ENCODE measurements at regions not wholly inside any gene's neighbourhood (a gene's known extent, or its start where the extent isn't known, plus 50 kb on each side); places are given as distances from the start of the nearest gene placed in this dataset.

- ATAC-seq = no peak
- intact Hi-C loops (cut with DNase I, micrococcal nuclease) = no loop called here
- Histone ChIP-seq H3K4me1 (ENCODE audit: low read depth) (no peaks in the 10 kb centered on the region), H3K9me3 (peaks cover 7% of the 10 kb centered on the region), H3K4me3 (no peak overlapping the region), H3K36me3 (ENCODE audit: low read depth) (no peaks in the 10 kb centered on the region)
- DNase-seq = no peak
- no peak for TF ChIP-seq CTCF (IDR thresholded peaks at IDR 0.05)
These were observed 225.7 kb downstream of the UTP18 start for GRCh38 chr17:51486091-51486490.

- Histone ChIP-seq H3K4me3 (no peak overlapping the region), H3K36me3 (ENCODE audit: low read depth) (no peaks in the 10 kb centered on the region), H3K4me1 (ENCODE audit: low read depth) (no peaks in the 10 kb centered on the region), H3K9me3 (peaks cover 1% of the 10 kb centered on the region)
- ATAC-seq (no peak), DNase-seq (no peak)
- intact Hi-C loops (cut with DNase I, micrococcal nuclease) = no loop called here
- no peak for TF ChIP-seq CTCF (IDR thresholded peaks at IDR 0.05)
These were observed 226.7 kb downstream of the UTP18 start for GRCh38 chr17:51486885-51487520.

- Histone ChIP-seq H3K36me3 (ENCODE audit: low read depth) (no peaks in the 10 kb centered on the region), H3K4me1 (ENCODE audit: low read depth) (no peaks in the 10 kb centered on the region), H3K4me3 (no peak overlapping the region), H3K9me3 (no peaks in the 10 kb centered on the region)
- ATAC-seq (no peak), DNase-seq (no peak)
- intact Hi-C loops (cut with DNase I, micrococcal nuclease) = no loop called here
- no peak for TF ChIP-seq CTCF (IDR thresholded peaks at IDR 0.05)
These were observed 227.6 kb downstream of the UTP18 start for GRCh38 chr17:51487947-51488346.

- no peak for TF ChIP-seq CTCF (IDR thresholded peaks at IDR 0.05)
- H3K36me3 ChIP-seq (ENCODE audit: low read depth) = no peaks in the 10 kb centered on the region
- DNase-seq (no peak), ATAC-seq (no peak)
- H3K9me3 ChIP-seq = no peaks in the 10 kb centered on the region
- no peaks in the 10 kb centered on the region for H3K4me1 ChIP-seq (ENCODE audit: low read depth)
- intact Hi-C loops (cut with DNase I, micrococcal nuclease) = no loop called here
- no peak overlapping the region for H3K4me3 ChIP-seq
These were observed 231.1 kb downstream of the UTP18 start for GRCh38 chr17:51491416-51491815.

- no peaks in the 10 kb centered on the region for H3K4me1 ChIP-seq (ENCODE audit: low read depth)
- no peak for ATAC-seq
- H3K36me3 ChIP-seq (ENCODE audit: low read depth) = no peaks in the 10 kb centered on the region
- DNase-seq = no peak
- intact Hi-C loops (cut with DNase I, micrococcal nuclease) = no loop called here
- H3K9me3 ChIP-seq = no peaks in the 10 kb centered on the region
- H3K4me3 ChIP-seq = no peak overlapping the region
- TF ChIP-seq CTCF (IDR thresholded peaks at IDR 0.05) = no peak
These were observed 232.9 kb downstream of the UTP18 start for GRCh38 chr17:51493206-51493605.

- TF ChIP-seq CTCF (IDR thresholded peaks at IDR 0.05) = no peak
- ATAC-seq (no peak), DNase-seq (no peak)
- no peaks in the 10 kb centered on the region for H3K4me1 ChIP-seq (ENCODE audit: low read depth)
- intact Hi-C loops (cut with DNase I, micrococcal nuclease) = no loop called here
- no peaks in the 10 kb centered on the region for H3K36me3 ChIP-seq (ENCODE audit: low read depth)
- H3K9me3 ChIP-seq = no peaks in the 10 kb centered on the region
- no peak overlapping the region for H3K4me3 ChIP-seq
These were observed 236.0 kb downstream of the UTP18 start for GRCh38 chr17:51496378-51496777.
